22Rv1 (cell line): ENCODE measurements at regions not wholly inside any gene's neighbourhood (a gene's known extent, or its start where the extent isn't known, plus 50 kb on each side); places are given as distances from the start of the nearest gene placed in this dataset.

Experiments used
- H3K27ac ChIP-seq: fragments of 450-650 bp; 2 replicates; pipeline ENCODE4 v1.5.1; 2017
- ZFX ChIP-seq: fragments of 450-650 bp; IDR thresholded peaks from 2 replicates; pipeline ENCODE4 v1.6.1; 2017; ENCODE audit warnings: antibody characterized with exemption, borderline replicate concordance
- TF ChIP-seq, protein P1 (sequence below): fragments of 450-650 bp; IDR thresholded peaks from 2 replicates; pipeline ENCODE4 v1.5.1; 2017; ENCODE audit warnings: mild to moderate bottlenecking

GRCh38 chr1:98373056-98373455 lies 288.5 kb upstream of the SNX7 start:
- TF ChIP-seq ZFX, result no peak
- TF ChIP-seq, protein P1, sequence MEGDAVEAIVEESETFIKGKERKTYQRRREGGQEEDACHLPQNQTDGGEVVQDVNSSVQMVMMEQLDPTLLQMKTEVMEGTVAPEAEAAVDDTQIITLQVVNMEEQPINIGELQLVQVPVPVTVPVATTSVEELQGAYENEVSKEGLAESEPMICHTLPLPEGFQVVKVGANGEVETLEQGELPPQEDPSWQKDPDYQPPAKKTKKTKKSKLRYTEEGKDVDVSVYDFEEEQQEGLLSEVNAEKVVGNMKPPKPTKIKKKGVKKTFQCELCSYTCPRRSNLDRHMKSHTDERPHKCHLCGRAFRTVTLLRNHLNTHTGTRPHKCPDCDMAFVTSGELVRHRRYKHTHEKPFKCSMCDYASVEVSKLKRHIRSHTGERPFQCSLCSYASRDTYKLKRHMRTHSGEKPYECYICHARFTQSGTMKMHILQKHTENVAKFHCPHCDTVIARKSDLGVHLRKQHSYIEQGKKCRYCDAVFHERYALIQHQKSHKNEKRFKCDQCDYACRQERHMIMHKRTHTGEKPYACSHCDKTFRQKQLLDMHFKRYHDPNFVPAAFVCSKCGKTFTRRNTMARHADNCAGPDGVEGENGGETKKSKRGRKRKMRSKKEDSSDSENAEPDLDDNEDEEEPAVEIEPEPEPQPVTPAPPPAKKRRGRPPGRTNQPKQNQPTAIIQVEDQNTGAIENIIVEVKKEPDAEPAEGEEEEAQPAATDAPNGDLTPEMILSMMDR, result no peak
- H3K27ac ChIP-seq, result no peak overlapping the region

DNA sequence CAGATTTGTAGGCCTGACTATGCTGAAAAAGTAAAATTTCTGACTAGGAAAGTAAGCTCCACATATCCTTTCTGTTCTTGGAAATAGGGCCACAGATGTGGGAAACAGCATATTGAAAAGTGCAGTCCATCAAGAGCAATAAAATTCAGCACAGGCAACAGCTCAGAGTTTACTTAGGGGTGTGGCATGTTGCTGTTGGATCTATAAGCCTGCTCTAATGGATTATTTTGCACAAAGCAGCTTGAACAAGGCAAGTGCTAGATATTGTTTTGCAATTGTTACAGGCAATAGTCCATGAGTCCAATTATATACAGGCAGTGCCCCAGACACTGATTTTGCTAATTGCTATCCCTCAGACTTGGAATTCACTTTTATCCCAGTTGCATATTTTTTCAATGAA lies 289.8 kb upstream of the SNX7 start:
- H3K27ac ChIP-seq, result no peak overlapping the region
- no peak for TF ChIP-seq ZFX
- TF ChIP-seq, protein P1, result no peak

- H3K27ac ChIP-seq, result no peak overlapping the region
- TF ChIP-seq ZFX, result no peak
- TF ChIP-seq, protein P1, result no peak
These were observed 292.1 kb upstream of the SNX7 start for GRCh38 chr1:98369463-98369862.

DNA sequence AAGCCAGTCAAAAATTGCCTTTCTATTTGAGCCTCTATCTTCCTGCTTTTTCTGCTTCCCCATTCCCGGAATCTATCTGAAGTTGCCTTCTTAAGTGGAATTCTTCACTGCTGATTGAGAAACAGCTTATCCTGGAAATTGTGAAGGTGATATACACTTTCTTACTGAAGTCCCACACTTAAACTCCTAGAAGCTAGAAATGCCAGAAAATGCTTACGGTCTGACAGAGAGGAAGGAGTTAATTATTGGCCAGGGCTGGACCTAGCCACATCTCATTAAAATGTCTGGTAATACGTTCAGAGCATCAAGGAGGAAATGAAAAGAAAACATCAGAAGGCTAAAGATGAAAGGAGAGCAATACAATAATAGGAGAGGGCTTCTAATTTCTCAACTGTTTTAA lies 292.5 kb upstream of the SNX7 start:
- TF ChIP-seq ZFX, result no peak
- TF ChIP-seq, protein P1, result no peak
- no peak overlapping the region for H3K27ac ChIP-seq

GRCh38 chr1:98367426-98367825 lies 294.1 kb upstream of the SNX7 start:
- no peak for TF ChIP-seq ZFX
- TF ChIP-seq, protein P1, result no peak
- H3K27ac ChIP-seq, result no peak overlapping the region

DNA sequence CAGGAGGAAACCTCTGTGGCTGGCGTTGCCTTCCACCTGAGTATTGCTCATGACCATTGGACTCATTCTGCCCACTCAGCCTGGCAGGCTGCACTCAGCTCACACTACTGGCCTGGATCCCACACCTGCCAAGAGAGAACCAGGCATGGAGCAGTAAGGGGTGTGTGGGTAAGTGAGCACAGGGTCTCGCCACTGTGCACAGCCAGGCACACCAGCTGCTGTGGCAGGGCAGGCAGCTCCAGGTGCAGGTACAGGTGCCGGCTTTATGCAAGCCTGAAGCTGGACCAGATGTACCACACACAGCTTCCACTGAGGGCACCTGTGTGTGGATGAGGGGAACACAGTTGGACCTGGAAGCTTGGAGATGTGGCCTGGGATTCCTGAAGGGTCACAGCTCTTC lies 295.2 kb upstream of the SNX7 start:
- no peak overlapping the region for H3K27ac ChIP-seq
- TF ChIP-seq ZFX, result no peak
- TF ChIP-seq, protein P1, result no peak

- H3K27ac ChIP-seq, result no peak overlapping the region
- TF ChIP-seq, protein P1, result no peak
- no peak for TF ChIP-seq ZFX
These were observed 297.0 kb upstream of the SNX7 start for GRCh38 chr1:98364544-98364943.
